ENCODE measurements at regions not wholly inside any gene's neighbourhood (a gene's known extent, or its start where the extent isn't known, plus 50 kb on each side); places are given as distances from the start of the nearest gene placed in this dataset.

DNA sequence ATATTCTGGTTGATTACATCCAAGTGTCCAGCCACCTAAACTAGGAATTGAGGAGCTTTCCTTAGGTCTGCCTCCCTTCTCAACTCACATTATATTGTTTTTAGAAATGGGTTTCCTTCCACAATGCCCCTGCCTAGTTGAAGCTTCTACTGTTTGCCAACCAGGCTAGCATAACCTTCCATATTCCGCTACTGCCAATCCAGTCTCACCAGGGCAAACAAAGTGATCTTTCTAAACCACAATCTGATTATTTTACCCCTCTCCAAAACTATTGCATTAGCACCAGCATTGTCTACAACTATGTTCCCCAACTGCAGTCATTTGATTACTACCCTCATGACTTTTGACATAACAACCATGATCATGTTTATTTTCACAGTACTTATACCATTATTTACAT is 115.8 kb upstream of the RASEF start:
- no peak overlapping the region for H3K4me3 ChIP-seq (ENCODE audit: low read depth, low read length)
- TF ChIP-seq, protein P1, sequence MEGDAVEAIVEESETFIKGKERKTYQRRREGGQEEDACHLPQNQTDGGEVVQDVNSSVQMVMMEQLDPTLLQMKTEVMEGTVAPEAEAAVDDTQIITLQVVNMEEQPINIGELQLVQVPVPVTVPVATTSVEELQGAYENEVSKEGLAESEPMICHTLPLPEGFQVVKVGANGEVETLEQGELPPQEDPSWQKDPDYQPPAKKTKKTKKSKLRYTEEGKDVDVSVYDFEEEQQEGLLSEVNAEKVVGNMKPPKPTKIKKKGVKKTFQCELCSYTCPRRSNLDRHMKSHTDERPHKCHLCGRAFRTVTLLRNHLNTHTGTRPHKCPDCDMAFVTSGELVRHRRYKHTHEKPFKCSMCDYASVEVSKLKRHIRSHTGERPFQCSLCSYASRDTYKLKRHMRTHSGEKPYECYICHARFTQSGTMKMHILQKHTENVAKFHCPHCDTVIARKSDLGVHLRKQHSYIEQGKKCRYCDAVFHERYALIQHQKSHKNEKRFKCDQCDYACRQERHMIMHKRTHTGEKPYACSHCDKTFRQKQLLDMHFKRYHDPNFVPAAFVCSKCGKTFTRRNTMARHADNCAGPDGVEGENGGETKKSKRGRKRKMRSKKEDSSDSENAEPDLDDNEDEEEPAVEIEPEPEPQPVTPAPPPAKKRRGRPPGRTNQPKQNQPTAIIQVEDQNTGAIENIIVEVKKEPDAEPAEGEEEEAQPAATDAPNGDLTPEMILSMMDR (IDR thresholded peaks at IDR 0.05; ENCODE audit: control insufficient read depth, extremely low read depth, insufficient read depth) = no peak
- no peak for DNase-seq (ENCODE audit: low read depth)

DNA sequence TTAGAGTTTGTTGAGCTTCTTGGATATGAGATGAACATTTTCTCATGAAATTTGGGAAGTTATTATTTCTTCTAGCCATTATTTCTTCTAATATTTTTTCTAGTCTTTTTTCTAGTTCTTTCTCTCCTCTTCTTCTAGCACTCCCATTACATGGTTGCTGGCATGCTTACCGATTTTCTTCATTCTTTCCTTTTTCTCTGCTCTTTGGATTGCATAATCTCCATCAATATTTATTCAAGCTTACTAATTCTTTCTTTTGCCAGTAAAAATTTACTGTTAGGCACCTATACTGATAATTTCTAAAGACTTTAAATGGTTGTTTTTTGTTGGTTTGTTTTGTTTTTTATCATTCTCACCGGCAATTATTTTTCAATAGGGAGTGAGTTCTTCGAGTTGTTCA is 114.8 kb upstream of the RASEF start:
- no peak for DNase-seq (ENCODE audit: low read depth)
- TF ChIP-seq, protein P1 (IDR thresholded peaks at IDR 0.05; ENCODE audit: control insufficient read depth, extremely low read depth, insufficient read depth) = no peak
- H3K4me3 ChIP-seq (ENCODE audit: low read depth, low read length) = no peak overlapping the region

DNA sequence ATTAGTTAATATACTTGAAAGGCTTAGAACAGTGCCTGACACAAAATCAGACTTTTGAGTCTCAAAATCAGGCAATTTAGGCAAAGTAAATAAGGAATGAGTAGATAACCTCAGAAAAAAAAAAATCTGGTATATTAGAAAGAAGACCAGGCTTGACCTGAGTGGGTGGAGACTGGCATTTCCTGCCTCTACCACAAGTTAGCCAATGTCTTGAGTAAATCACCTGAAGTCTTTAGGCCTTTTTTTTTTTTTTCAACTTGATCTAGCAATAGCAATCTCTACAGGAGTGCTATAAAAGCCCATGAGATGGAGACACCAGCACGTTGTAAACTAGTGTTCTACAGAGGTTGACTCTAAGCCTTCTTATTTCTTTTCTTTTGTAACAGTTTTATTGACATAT is 104.2 kb upstream of the RASEF start:
- H3K4me3 ChIP-seq (ENCODE audit: low read depth, low read length) = no peak overlapping the region
- no peak for DNase-seq (ENCODE audit: low read depth)
- TF ChIP-seq, protein P1 (IDR thresholded peaks at IDR 0.05; ENCODE audit: control insufficient read depth, extremely low read depth, insufficient read depth) = no peak

DNA sequence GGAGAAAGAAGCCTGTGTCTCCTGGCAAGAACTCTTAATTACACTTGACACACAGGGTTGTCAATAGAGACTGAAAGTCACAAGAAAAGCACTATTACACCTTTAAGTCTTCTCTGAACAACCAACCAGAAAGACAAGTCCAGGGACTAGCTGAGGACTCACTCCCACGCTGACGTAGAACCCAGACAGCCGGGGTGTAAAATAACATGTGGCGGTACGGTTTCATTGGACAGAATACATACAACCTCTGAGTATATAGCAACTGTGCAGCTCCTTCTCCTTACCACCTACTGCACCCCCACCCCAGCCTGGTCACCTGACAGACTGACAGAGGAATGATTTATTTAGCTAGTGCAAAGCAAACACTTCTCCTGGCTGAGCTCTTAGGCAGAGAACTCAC is 103.4 kb upstream of the RASEF start:
- peak; percentile 72 for DNase-seq (ENCODE audit: low read depth)
- TF ChIP-seq, protein P1 (IDR thresholded peaks at IDR 0.05; ENCODE audit: control insufficient read depth, extremely low read depth, insufficient read depth) = no peak
- no peak overlapping the region for H3K4me3 ChIP-seq (ENCODE audit: low read depth, low read length)

DNA sequence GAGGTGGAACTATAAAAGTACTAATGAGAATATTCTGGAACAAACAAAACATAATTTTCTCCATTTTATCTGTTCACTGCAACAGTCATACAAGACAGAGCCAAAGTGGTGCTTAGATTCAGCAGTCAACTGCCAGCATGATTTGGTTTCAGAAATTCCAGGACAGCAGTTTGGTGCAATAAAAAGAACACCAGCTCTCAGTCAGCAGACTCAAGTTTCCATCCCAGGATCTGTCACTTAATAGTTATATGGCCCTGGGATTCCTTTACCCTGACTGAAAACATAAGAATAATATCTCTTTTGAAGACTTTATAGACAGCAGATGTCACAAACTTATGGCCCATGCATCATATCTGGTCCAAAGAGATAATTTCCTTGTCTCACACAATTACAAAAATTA is 92.8 kb upstream of the RASEF start:
- TF ChIP-seq, protein P1 (IDR thresholded peaks at IDR 0.05; ENCODE audit: control insufficient read depth, extremely low read depth, insufficient read depth) = no peak
- no peak overlapping the region for H3K4me3 ChIP-seq (ENCODE audit: low read depth, low read length)
- no peak for DNase-seq (ENCODE audit: low read depth)

DNA sequence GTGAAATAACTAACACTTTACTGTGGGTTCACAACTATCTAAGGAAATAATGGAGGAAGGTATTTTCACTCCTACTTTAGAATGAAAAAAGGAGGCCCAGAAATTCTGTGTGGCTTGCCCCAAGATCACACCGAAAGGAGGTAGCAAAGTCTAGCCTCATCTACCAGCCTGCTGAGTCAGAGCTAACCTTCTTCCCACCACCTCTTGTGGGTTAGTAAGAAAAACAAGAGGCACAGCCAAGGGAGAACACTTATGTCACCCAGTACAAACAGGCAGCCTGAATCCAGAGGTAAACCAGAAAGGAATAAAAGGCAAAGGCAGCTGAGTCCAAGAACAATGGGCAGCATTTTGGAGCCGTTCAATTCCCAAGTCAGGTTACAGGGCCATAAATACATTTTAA is 91.9 kb upstream of the RASEF start:
- TF ChIP-seq, protein P1 (IDR thresholded peaks at IDR 0.05; ENCODE audit: control insufficient read depth, extremely low read depth, insufficient read depth) = no peak
- DNase-seq (ENCODE audit: low read depth) = no peak
- no peak overlapping the region for H3K4me3 ChIP-seq (ENCODE audit: low read depth, low read length)

DNA sequence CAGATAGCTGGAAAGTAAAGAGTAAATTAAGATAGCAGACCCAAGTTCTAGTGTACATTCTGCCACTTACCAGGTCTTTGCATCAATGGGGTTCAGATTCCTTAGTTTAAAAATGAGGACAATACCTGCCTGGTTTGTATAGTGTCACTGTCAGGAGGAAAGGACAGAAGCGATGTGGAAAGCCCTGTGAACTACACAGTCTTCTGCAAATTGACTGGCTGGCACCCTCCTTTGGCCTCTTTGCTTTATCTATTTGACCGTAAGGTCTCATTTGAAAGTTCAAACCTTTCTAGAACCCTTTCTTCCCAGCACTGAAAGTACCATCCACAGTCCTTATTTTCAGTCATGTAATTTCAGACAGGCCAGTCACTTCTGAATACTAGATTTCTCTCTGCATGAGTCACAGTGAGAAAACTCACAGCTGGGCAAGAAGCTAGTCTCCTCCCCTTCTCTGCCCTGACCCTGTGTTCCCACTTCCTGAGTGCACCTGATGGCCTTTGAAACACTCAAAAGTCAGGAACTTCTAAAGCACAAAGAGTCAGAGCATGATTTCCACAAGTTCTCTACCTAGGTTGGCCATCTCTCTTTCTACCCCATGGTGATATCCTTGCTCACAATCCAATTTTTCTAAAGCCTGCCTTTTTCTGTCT is 91.3 kb upstream of the RASEF start:
- TF ChIP-seq, protein P1 (IDR thresholded peaks at IDR 0.05; ENCODE audit: control insufficient read depth, extremely low read depth, insufficient read depth) = no peak
- H3K4me3 ChIP-seq (ENCODE audit: low read depth, low read length) = no peak overlapping the region
- no peak for DNase-seq (ENCODE audit: low read depth)

All from LNCaP clone FGC (cell line).